ENCODE measurements at regions not wholly inside any gene's neighbourhood (a gene's known extent, or its start where the extent isn't known, plus 50 kb on each side); places are given as distances from the start of the nearest gene placed in this dataset.
A peak's percentile ranks its signal among the peaks of the same experiment; 100 is the strongest.

DNA sequence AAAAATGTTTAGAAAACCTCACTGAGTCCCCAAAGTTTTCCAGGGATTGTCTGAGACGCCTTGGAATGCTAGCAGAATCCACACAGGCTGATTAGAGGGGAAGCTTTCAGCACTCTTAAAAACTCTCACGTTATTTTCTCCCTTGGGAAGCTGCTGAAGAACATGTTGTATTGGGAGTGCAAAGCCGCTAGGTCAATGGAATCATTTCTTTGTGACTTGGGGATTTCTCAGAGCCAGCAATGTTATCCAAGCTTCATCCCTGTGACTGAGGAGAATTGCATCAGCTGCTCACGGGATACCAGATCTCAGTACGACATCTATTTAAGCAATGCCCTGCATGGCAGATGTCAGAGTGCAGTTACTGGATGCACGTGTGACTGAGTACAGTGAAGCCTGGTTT, 426.4 kb upstream of the MPDZ start:
- H3K27me3 ChIP-seq = no peaks in the 10 kb centered on the region
- peak; percentile 38 for DNase-seq
- peaks cover 9% of the 10 kb centered on the region for H3K4me1 ChIP-seq
- no peaks in the 10 kb centered on the region for H3K36me3 ChIP-seq
- no peak for TF ChIP-seq CTCF (IDR thresholded peaks at IDR 0.05; ENCODE audit: low read depth, low read length)
- H3K4me3 ChIP-seq (ENCODE audit: low read depth, low read length) = no peak overlapping the region
- H3K9me3 ChIP-seq = no peaks in the 10 kb centered on the region; the same call in 1 of the 2 replicates

- no peak for DNase-seq
- no peaks in the 10 kb centered on the region for H3K36me3 ChIP-seq
- no peak overlapping the region for H3K4me3 ChIP-seq (ENCODE audit: low read depth, low read length)
- peaks cover 9% of the 10 kb centered on the region for H3K4me1 ChIP-seq
- TF ChIP-seq CTCF (IDR thresholded peaks at IDR 0.05; ENCODE audit: low read depth, low read length) = no peak
- H3K9me3 ChIP-seq = no peaks in the 10 kb centered on the region; the same call in 1 of the 2 replicates
- H3K27me3 ChIP-seq = no peaks in the 10 kb centered on the region
Measured at GRCh38 chr9:13705373-13705772, 425.9 kb upstream of the MPDZ start.

GRCh38 chr9:13690595-13690994, 411.1 kb upstream of the MPDZ start:
- H3K27me3 ChIP-seq = no peaks in the 10 kb centered on the region
- no peak overlapping the region for H3K4me3 ChIP-seq (ENCODE audit: low read depth, low read length)
- no peaks in the 10 kb centered on the region for H3K36me3 ChIP-seq
- DNase-seq = no peak
- no peaks in the 10 kb centered on the region for H3K4me1 ChIP-seq
- no peaks in the 10 kb centered on the region for H3K9me3 ChIP-seq
- no peak for TF ChIP-seq CTCF (IDR thresholded peaks at IDR 0.05; ENCODE audit: low read depth, low read length)

- Histone ChIP-seq H3K27me3 (no peaks in the 10 kb centered on the region), H3K4me1 (no peaks in the 10 kb centered on the region), H3K36me3 (no peaks in the 10 kb centered on the region), H3K4me3 (ENCODE audit: low read depth, low read length) (no peak overlapping the region), H3K9me3 (no peaks in the 10 kb centered on the region)
- TF ChIP-seq CTCF (IDR thresholded peaks at IDR 0.05; ENCODE audit: low read depth, low read length) = no peak
- no peak for DNase-seq
Measured at GRCh38 chr9:13689925-13690324, 410.4 kb upstream of the MPDZ start.

DNA sequence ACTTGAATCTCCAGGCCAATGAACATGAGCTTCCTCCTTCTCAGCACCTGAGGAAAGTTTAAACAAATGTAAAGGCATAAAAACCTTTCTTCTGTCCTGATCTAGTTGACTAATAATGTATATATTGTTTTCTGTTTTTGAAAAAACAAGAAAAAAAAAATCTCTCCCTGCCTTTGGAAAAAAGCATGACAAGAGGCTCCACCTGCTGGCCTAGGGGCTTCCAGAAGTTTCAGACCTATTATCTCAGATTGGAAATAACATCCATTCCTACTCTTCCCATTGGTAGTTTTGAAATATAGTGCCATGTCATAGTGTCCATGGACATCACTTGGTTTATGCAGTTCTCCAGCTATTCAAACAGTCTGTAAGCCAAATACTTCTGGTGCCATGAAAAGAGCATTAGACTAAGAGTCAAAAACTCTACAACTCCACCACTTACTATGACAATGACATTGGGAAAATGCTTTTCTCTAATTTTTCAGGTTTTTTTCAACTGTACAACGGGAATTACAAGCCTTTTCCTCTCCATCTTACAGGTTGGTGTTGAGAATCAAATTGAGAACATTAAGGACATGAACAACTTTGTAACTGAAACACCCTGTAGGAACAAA, 409.6 kb upstream of the MPDZ start:
- peak; percentile 29 for DNase-seq
- Histone ChIP-seq H3K4me1 (no peaks in the 10 kb centered on the region), H3K36me3 (no peaks in the 10 kb centered on the region), H3K4me3 (ENCODE audit: low read depth, low read length) (no peak overlapping the region), H3K9me3 (no peaks in the 10 kb centered on the region), H3K27me3 (no peaks in the 10 kb centered on the region)
- peak; percentile 64 for TF ChIP-seq CTCF (IDR thresholded peaks at IDR 0.05; ENCODE audit: low read depth, low read length)

DNA sequence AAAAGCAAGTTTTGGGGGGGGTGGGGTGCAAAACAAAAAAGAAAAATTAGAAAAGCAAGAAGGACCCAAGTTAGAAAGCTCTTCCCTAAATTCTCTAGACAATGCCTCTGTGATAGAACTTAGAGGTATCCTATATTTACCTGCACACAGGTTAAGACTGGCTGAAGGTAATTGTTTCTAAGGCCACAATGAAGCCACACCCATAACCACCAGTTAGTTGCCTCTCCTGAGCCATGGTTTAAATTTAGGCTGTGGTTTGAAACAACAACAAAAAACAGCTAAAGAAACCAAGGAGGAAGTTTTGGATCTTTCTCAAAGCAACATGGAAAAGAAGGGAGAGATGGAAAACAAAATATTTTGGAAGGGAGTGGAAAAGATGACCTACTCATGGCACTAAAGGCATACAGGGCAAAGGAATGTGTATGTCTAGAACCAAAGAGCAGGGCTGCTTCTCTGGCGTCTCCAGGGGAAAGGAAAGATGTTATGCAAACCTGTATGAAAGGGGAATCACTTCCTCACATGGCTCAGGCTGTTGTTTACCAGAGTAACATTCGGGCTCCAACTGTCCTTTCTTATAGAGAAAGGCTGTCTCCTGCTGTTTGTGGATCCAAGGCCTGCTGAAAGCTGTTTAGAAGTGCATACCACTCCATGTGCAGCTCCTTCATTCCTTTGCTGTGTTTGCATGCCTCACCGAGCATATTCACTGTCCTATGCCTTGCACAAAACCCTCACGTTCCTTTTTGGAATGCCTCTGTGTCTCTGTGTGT, 408.9 kb upstream of the MPDZ start:
- Histone ChIP-seq H3K9me3 (no peaks in the 10 kb centered on the region), H3K27me3 (no peaks in the 10 kb centered on the region), H3K4me3 (ENCODE audit: low read depth, low read length) (no peak overlapping the region), H3K36me3 (no peaks in the 10 kb centered on the region), H3K4me1 (no peaks in the 10 kb centered on the region)
- DNase-seq = no peak
- no peak for TF ChIP-seq CTCF (IDR thresholded peaks at IDR 0.05; ENCODE audit: low read depth, low read length)

All from BE2C (cell line).